ENCODE measurements at regions not wholly inside any gene's neighbourhood (a gene's known extent, or its start where the extent isn't known, plus 50 kb on each side); places are given as distances from the start of the nearest gene placed in this dataset.

DNA sequence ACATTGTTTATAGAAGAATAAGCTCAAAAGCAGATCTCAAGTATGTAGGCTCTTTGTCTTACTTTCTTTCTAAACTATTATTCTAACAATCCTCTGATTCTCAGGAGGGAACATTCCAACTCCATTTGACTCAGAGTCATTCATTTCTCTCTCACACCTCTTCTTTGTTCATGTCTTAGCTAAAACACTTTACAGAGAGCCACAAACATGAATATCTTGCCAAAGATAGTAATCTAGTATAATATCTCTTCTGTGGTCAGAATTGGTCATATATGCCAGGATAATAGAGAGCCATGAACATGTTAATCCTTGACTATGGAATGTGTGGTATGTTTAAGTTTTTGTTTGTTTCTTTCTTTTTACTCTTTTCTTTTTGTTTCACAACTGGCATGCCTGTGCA is 456.0 kb upstream of the PTCHD4 start:
- no peaks in the 10 kb centered on the region for H3K9me3 ChIP-seq (ENCODE audit: insufficient read depth, low read depth)
- no peak overlapping the region for H2AFZ ChIP-seq
- no peaks in the 10 kb centered on the region for H3K4me1 ChIP-seq (replicated peaks; ENCODE audit: insufficient read depth)
- no peak for TF ChIP-seq EZH2 (IDR thresholded peaks at IDR 0.05; ENCODE audit: low read depth)
- TF ChIP-seq, protein P1, sequence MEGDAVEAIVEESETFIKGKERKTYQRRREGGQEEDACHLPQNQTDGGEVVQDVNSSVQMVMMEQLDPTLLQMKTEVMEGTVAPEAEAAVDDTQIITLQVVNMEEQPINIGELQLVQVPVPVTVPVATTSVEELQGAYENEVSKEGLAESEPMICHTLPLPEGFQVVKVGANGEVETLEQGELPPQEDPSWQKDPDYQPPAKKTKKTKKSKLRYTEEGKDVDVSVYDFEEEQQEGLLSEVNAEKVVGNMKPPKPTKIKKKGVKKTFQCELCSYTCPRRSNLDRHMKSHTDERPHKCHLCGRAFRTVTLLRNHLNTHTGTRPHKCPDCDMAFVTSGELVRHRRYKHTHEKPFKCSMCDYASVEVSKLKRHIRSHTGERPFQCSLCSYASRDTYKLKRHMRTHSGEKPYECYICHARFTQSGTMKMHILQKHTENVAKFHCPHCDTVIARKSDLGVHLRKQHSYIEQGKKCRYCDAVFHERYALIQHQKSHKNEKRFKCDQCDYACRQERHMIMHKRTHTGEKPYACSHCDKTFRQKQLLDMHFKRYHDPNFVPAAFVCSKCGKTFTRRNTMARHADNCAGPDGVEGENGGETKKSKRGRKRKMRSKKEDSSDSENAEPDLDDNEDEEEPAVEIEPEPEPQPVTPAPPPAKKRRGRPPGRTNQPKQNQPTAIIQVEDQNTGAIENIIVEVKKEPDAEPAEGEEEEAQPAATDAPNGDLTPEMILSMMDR (conservative IDR thresholded peaks at IDR 0.05): no peak
- BruUV-seq (replicated peaks): no TSS peak
- H3K36me3 ChIP-seq (ENCODE audit: low read depth): no peaks in the 10 kb centered on the region
- H3K4me2 ChIP-seq: no peak overlapping the region
- H3K27ac ChIP-seq: no peak overlapping the region
- no peaks in the 10 kb centered on the region for H3K9me2 ChIP-seq (ENCODE audit: insufficient read depth)
- H3K4me3 ChIP-seq: no peak overlapping the region
- intact Hi-C loops (cut with micrococcal nuclease; ENCODE audit: unreplicated experiment): no loop called here
- ChIA-PET CTCF (no interaction called here), POLR2A (ENCODE audit: unreplicated experiment) (no interaction called here)
- DNase-seq: no peak
- no peaks in the 10 kb centered on the region for H3K27me3 ChIP-seq (ENCODE audit: insufficient read depth, low read depth)
- no peaks in the 10 kb centered on the region for H3F3A ChIP-seq (ENCODE audit: insufficient read depth, low read depth)
- H4K20me1 ChIP-seq (ENCODE audit: insufficient read depth): no peaks in the 10 kb centered on the region
- H3K79me2 ChIP-seq (ENCODE audit: low read depth): no peaks in the 10 kb centered on the region

DNA sequence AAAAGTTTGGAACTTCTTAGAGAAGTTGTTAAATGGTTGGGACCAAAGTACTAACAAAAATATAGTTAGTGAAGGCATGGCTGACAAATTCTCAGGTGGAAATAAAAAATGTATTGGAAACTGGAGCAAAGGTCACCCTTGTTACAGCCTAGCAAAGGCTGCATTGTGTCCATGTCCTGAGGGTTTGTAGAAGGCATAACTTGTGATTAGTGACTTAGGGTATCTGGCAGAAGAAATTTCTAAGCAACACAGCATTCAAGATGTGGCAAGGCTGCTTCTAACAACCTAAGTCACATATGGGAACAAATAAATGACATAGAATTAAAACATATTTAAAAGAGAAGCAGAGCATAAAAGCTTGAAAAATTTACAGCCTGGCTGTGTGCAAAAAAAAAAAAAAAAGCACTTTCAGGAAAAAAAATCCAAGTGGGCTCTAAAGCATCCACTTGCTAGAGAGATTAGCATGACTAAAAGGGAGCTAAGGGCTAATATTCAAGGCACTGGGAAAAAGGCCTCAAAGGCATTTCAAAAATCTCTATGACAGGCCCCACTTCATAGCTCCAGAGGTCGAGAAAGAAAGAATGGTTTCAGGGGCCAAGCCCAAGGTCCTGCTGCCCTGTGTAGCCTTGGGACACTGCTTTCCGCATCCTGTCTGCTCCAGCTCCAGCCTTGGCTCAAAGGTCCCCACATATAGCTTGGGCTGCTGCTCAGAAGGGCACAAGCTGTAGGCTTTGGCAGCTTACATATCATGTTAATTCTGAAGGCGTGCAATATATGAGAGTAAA is 453.2 kb upstream of the PTCHD4 start:
- H3K27ac ChIP-seq: no peak overlapping the region
- no peaks in the 10 kb centered on the region for H3K9me2 ChIP-seq (ENCODE audit: insufficient read depth)
- H3K79me2 ChIP-seq (ENCODE audit: low read depth): no peaks in the 10 kb centered on the region
- H3K4me3 ChIP-seq: no peak overlapping the region
- no TSS peak for BruUV-seq (replicated peaks)
- CTCF ChIA-PET: no interaction called here
- TF ChIP-seq, protein P1 (conservative IDR thresholded peaks at IDR 0.05): no peak
- no peak for TF ChIP-seq EZH2 (IDR thresholded peaks at IDR 0.05; ENCODE audit: low read depth)
- H3F3A ChIP-seq (ENCODE audit: insufficient read depth, low read depth): no peaks in the 10 kb centered on the region
- H3K4me2 ChIP-seq: no peak overlapping the region
- peaks cover 4% of the 10 kb centered on the region; the same call in 1 of the 2 replicates for H3K4me1 ChIP-seq (replicated peaks; ENCODE audit: insufficient read depth)
- H3K27me3 ChIP-seq (ENCODE audit: insufficient read depth, low read depth): no peaks in the 10 kb centered on the region
- H3K9me3 ChIP-seq (ENCODE audit: insufficient read depth, low read depth): no peaks in the 10 kb centered on the region
- no peak overlapping the region for H2AFZ ChIP-seq
- DNase-seq: no peak
- POLR2A ChIA-PET (ENCODE audit: unreplicated experiment): no interaction called here
- H4K20me1 ChIP-seq (ENCODE audit: insufficient read depth): no peaks in the 10 kb centered on the region
- intact Hi-C loops (cut with micrococcal nuclease; ENCODE audit: unreplicated experiment): no loop called here
- no peaks in the 10 kb centered on the region for H3K36me3 ChIP-seq (ENCODE audit: low read depth)

DNA sequence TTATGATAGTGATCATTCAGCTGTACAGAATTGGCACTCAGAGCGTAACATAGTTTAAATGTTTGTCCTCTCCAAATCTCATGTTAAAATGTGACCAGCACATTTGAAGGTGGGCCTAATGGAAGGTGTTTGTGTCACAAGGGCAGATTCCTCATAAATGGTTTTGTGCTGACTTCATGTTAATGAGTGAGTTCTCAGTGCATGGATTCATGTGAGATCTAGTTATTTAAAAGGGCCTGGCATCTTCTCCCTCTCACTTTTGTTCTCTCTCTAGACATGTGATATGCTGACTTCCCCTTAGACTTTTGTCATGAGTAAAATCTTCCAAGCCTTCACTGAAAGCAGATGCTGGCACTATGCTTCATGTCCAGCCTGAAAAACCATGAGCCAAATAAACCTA is 452.4 kb upstream of the PTCHD4 start:
- H3K79me2 ChIP-seq (ENCODE audit: low read depth): no peaks in the 10 kb centered on the region
- H3K9me3 ChIP-seq (ENCODE audit: insufficient read depth, low read depth): no peaks in the 10 kb centered on the region
- no peaks in the 10 kb centered on the region for H4K20me1 ChIP-seq (ENCODE audit: insufficient read depth)
- H3K4me3 ChIP-seq: no peak overlapping the region
- H3K4me2 ChIP-seq: no peak overlapping the region
- H3F3A ChIP-seq (ENCODE audit: insufficient read depth, low read depth): no peaks in the 10 kb centered on the region
- DNase-seq: no peak
- H2AFZ ChIP-seq: no peak overlapping the region
- H3K9me2 ChIP-seq (ENCODE audit: insufficient read depth): no peaks in the 10 kb centered on the region
- intact Hi-C loops (cut with micrococcal nuclease; ENCODE audit: unreplicated experiment): no loop called here
- no peaks in the 10 kb centered on the region for H3K36me3 ChIP-seq (ENCODE audit: low read depth)
- CTCF ChIA-PET: no interaction called here
- no peaks in the 10 kb centered on the region for H3K27me3 ChIP-seq (ENCODE audit: insufficient read depth, low read depth)
- TF ChIP-seq, protein P1 (conservative IDR thresholded peaks at IDR 0.05): no peak
- TF ChIP-seq EZH2 (IDR thresholded peaks at IDR 0.05; ENCODE audit: low read depth): no peak
- POLR2A ChIA-PET (ENCODE audit: unreplicated experiment): no interaction called here
- H3K4me1 ChIP-seq (replicated peaks; ENCODE audit: insufficient read depth): peaks cover 4% of the 10 kb centered on the region; the same call in 1 of the 2 replicates
- no peak overlapping the region for H3K27ac ChIP-seq
- no TSS peak for BruUV-seq (replicated peaks)

Data from PC-9 (cell line).